ENCODE measurements at regions not wholly inside any gene's neighbourhood (a gene's known extent, or its start where the extent isn't known, plus 50 kb on each side); places are given as distances from the start of the nearest gene placed in this dataset.

DNA sequence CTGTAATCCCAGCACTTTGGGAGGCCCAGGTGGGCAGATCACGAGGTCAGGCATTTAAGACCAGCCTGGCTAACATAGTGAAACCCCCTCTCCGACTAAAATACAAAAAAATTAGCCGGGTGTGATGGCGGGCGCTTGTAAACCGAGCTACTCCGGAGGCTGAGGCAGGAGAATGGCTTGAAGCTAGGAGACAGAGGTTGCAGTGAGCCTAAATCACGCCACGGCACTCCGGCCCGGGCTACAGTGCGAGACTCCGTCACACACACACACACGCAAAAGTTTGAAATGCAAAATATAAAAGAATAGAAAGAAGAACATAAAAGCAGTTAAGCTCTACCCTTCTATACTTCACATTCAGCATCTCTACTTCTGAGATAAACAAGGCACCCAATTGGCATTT is 1165.9 kb upstream of the CNTN5 start:
- Histone ChIP-seq H3K4ac (ENCODE audit: low read depth, low read length) (no peak overlapping the region), H4K8ac (ENCODE audit: low read depth, low read length) (no peak overlapping the region), H2BK5ac (ENCODE audit: low read length) (no peak overlapping the region), H3K4me1 (ENCODE audit: control insufficient read depth, low read depth, low read length) (no peaks in the 10 kb centered on the region), H2BK120ac (ENCODE audit: low read depth, low read length) (no peak overlapping the region), H3K9ac (ENCODE audit: low read length) (no peak overlapping the region), H3K27me3 (ENCODE audit: insufficient read depth, low read length, poor library complexity) (no peaks in the 10 kb centered on the region), H3K27ac (ENCODE audit: low read depth, low read length) (no peak overlapping the region), H3K23ac (ENCODE audit: low read length) (no peak overlapping the region), H2AK5ac (ENCODE audit: low read length) (no peak overlapping the region), H3K4me2 (ENCODE audit: low read length) (no peak overlapping the region), H3K4me3 (ENCODE audit: low read length) (no peak overlapping the region), H3K18ac (ENCODE audit: low read length) (peak overlapping the region; percentile 80), H4K5ac (ENCODE audit: low read length) (no peak overlapping the region), H3K79me2 (ENCODE audit: control insufficient read depth, insufficient read depth, low read length) (no peaks in the 10 kb centered on the region), H3K79me1 (ENCODE audit: low read length) (no peaks in the 10 kb centered on the region), H2BK15ac (replicated peaks; ENCODE audit: low read depth) (no peak overlapping the region), H3K36me3 (ENCODE audit: control insufficient read depth, insufficient read depth, low read length) (no peaks in the 10 kb centered on the region), H3K56ac (ENCODE audit: low read length) (no peak overlapping the region)
- no CpG with 5 or more reads among the region's 14 CpGs for whole genome bisulfite sequencing (ENCODE audit: extremely low coverage, insufficient coverage, low lambda C conversion rate)
- DNase-seq, result no peak

DNA sequence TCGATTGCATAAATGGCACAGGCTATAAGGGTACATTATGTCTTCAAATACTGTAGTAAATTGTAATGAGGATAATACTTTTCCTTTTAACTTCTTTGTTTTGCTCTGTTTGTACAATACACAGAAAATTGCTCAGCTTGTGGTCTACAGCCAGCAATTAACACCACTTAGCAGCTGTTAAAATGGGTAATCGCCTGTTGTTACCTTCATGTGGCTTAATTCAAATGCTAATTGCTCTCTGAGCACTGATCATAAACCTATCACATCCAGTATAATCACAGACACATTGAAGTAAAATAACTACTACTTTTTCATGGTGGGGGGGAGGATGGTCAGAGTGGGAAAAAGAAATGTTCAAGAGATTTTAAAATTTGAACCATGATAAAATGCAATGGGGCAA is 1164.1 kb upstream of the CNTN5 start:
- DNase-seq, result peak; percentile 74
- no peak overlapping the region for H3K18ac ChIP-seq (ENCODE audit: low read length)
- H3K27ac ChIP-seq (ENCODE audit: low read depth, low read length), result no peak overlapping the region
- no peak overlapping the region for H2BK120ac ChIP-seq (ENCODE audit: low read depth, low read length)
- H3K56ac ChIP-seq (ENCODE audit: low read length), result no peak overlapping the region
- no peaks in the 10 kb centered on the region for H3K36me3 ChIP-seq (ENCODE audit: control insufficient read depth, insufficient read depth, low read length)
- no peak overlapping the region for H3K4me2 ChIP-seq (ENCODE audit: low read length)
- no peak overlapping the region for H4K8ac ChIP-seq (ENCODE audit: low read depth, low read length)
- H4K5ac ChIP-seq (ENCODE audit: low read length), result no peak overlapping the region
- H3K23ac ChIP-seq (ENCODE audit: low read length), result no peak overlapping the region
- H2BK15ac ChIP-seq (replicated peaks; ENCODE audit: low read depth), result no peak overlapping the region
- H3K4me1 ChIP-seq (ENCODE audit: control insufficient read depth, low read depth, low read length), result no peaks in the 10 kb centered on the region
- no peak overlapping the region for H3K4ac ChIP-seq (ENCODE audit: low read depth, low read length)
- H2BK5ac ChIP-seq (ENCODE audit: low read length), result no peak overlapping the region
- H3K79me1 ChIP-seq (ENCODE audit: low read length), result no peaks in the 10 kb centered on the region
- no peaks in the 10 kb centered on the region for H3K27me3 ChIP-seq (ENCODE audit: insufficient read depth, low read length, poor library complexity)
- H2AK5ac ChIP-seq (ENCODE audit: low read length), result no peak overlapping the region
- H3K9ac ChIP-seq (ENCODE audit: low read length), result no peak overlapping the region
- no peaks in the 10 kb centered on the region for H3K79me2 ChIP-seq (ENCODE audit: control insufficient read depth, insufficient read depth, low read length)
- no peak overlapping the region for H3K4me3 ChIP-seq (ENCODE audit: low read length)
- WGBS (ENCODE audit: extremely low coverage, insufficient coverage, low lambda C conversion rate), result no CpG with 5 or more reads among the region's 2 CpGs

DNA sequence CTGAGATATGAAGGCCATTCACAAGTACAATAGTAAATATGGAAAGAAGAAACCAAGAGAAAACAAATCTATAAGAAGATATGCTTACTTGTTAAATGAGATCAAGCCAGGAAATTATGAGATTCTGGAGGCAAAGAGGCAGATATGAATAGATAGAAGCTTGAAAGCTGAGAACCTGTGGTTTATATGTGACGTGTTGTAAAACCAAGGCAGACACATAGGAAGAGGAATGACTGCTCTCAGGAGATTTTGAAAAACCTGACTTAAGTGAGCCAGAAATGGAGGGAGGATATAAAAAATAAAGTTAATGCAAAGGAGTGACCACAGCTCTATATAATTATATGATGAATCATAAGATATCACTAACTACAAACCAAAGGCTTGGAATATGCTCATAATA is 1160.5 kb upstream of the CNTN5 start:
- Histone ChIP-seq H3K79me1 (ENCODE audit: low read length) (no peaks in the 10 kb centered on the region), H2BK5ac (ENCODE audit: low read length) (no peak overlapping the region), H3K56ac (ENCODE audit: low read length) (no peak overlapping the region), H4K5ac (ENCODE audit: low read length) (no peak overlapping the region), H3K36me3 (ENCODE audit: control insufficient read depth, insufficient read depth, low read length) (no peaks in the 10 kb centered on the region), H3K23ac (ENCODE audit: low read length) (no peak overlapping the region), H3K4ac (ENCODE audit: low read depth, low read length) (no peak overlapping the region), H2BK15ac (replicated peaks; ENCODE audit: low read depth) (no peak overlapping the region), H3K27me3 (ENCODE audit: insufficient read depth, low read length, poor library complexity) (no peaks in the 10 kb centered on the region), H2AK5ac (ENCODE audit: low read length) (no peak overlapping the region), H3K4me3 (ENCODE audit: low read length) (no peak overlapping the region), H4K8ac (ENCODE audit: low read depth, low read length) (no peak overlapping the region), H3K18ac (ENCODE audit: low read length) (no peak overlapping the region), H3K4me2 (ENCODE audit: low read length) (no peak overlapping the region), H3K79me2 (ENCODE audit: control insufficient read depth, insufficient read depth, low read length) (no peaks in the 10 kb centered on the region), H3K27ac (ENCODE audit: low read depth, low read length) (no peak overlapping the region), H3K4me1 (ENCODE audit: control insufficient read depth, low read depth, low read length) (no peaks in the 10 kb centered on the region), H3K9ac (ENCODE audit: low read length) (no peak overlapping the region), H2BK120ac (ENCODE audit: low read depth, low read length) (no peak overlapping the region)
- no CpG with 5 or more reads among the region's 1 CpG for WGBS (ENCODE audit: extremely low coverage, insufficient coverage, low lambda C conversion rate)
- no peak for DNase-seq

DNA sequence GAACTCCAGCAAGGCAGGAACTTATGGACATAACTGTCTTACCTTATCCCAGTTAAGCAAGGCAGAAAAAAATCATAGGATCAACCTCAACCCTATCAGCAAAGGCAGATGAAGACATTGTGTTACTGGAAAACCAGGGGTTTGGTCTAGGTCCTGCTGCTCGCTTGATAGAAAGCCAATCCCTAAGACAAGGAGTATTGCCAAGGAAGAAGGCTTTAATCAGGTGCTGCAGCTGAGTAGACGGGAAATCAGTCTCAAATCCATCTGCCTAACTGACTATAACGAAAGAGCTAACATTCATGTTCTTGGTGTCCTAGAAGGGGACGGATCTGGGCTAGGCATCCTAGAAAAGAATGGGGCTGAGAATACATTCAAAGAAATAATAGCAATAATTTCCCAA is 1158.7 kb upstream of the CNTN5 start:
- no peaks in the 10 kb centered on the region for H3K79me2 ChIP-seq (ENCODE audit: control insufficient read depth, insufficient read depth, low read length)
- H3K36me3 ChIP-seq (ENCODE audit: control insufficient read depth, insufficient read depth, low read length), result no peaks in the 10 kb centered on the region
- H2BK120ac ChIP-seq (ENCODE audit: low read depth, low read length), result no peak overlapping the region
- H3K79me1 ChIP-seq (ENCODE audit: low read length), result no peaks in the 10 kb centered on the region
- H3K4ac ChIP-seq (ENCODE audit: low read depth, low read length), result no peak overlapping the region
- no peak overlapping the region for H3K9ac ChIP-seq (ENCODE audit: low read length)
- H2AK5ac ChIP-seq (ENCODE audit: low read length), result no peak overlapping the region
- H2BK5ac ChIP-seq (ENCODE audit: low read length), result no peak overlapping the region
- DNase-seq, result no peak
- H3K4me2 ChIP-seq (ENCODE audit: low read length), result no peak overlapping the region
- no peak overlapping the region for H3K23ac ChIP-seq (ENCODE audit: low read length)
- H3K4me1 ChIP-seq (ENCODE audit: control insufficient read depth, low read depth, low read length), result no peaks in the 10 kb centered on the region
- H3K27me3 ChIP-seq (ENCODE audit: insufficient read depth, low read length, poor library complexity), result no peaks in the 10 kb centered on the region
- no peak overlapping the region for H4K5ac ChIP-seq (ENCODE audit: low read length)
- no peak overlapping the region for H4K8ac ChIP-seq (ENCODE audit: low read depth, low read length)
- H3K27ac ChIP-seq (ENCODE audit: low read depth, low read length), result no peak overlapping the region
- WGBS (ENCODE audit: extremely low coverage, insufficient coverage, low lambda C conversion rate), result no CpG with 5 or more reads among the region's 4 CpGs
- no peak overlapping the region for H3K4me3 ChIP-seq (ENCODE audit: low read length)
- H3K56ac ChIP-seq (ENCODE audit: low read length), result no peak overlapping the region
- H2BK15ac ChIP-seq (replicated peaks; ENCODE audit: low read depth), result no peak overlapping the region
- no peak overlapping the region for H3K18ac ChIP-seq (ENCODE audit: low read length)

DNA sequence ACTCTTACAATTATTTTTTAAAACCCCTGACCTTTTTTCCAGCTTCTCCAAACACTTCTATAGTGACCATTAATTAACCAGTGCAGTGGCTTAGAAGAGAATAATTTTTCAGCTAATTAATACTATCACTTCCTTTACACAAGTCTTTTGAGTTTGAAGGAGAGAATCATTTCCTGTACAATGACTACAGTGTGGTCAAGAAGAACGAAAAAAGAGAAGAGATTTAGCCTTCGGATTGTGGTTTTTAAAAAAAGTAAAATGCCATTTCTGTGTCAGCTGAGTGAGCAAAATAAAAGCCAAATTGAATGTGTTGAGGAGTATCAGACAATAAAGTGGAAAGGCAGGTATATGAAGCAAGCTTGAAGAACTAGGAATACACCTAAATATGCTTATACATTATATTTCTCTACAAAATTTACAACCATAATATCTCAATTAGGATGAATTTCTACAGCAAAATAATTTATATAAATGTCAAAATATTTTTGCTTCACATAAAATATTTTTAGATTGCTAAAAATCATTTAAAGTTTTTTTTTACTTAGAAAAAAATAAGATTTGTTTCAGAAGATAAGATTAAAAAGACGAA is 1155.2 kb upstream of the CNTN5 start:
- Histone ChIP-seq H3K9ac (ENCODE audit: low read length) (no peak overlapping the region), H4K5ac (ENCODE audit: low read length) (no peak overlapping the region), H3K4me1 (ENCODE audit: control insufficient read depth, low read depth, low read length) (no peaks in the 10 kb centered on the region), H3K4me2 (ENCODE audit: low read length) (no peak overlapping the region), H2AK5ac (ENCODE audit: low read length) (no peak overlapping the region), H2BK15ac (replicated peaks; ENCODE audit: low read depth) (no peak overlapping the region), H3K36me3 (ENCODE audit: control insufficient read depth, insufficient read depth, low read length) (no peaks in the 10 kb centered on the region), H3K79me2 (ENCODE audit: control insufficient read depth, insufficient read depth, low read length) (no peaks in the 10 kb centered on the region), H3K27me3 (ENCODE audit: insufficient read depth, low read length, poor library complexity) (no peaks in the 10 kb centered on the region), H3K4ac (ENCODE audit: low read depth, low read length) (no peak overlapping the region), H3K27ac (ENCODE audit: low read depth, low read length) (no peak overlapping the region), H3K4me3 (ENCODE audit: low read length) (no peak overlapping the region), H2BK5ac (ENCODE audit: low read length) (no peak overlapping the region), H3K23ac (ENCODE audit: low read length) (no peak overlapping the region), H3K79me1 (ENCODE audit: low read length) (no peaks in the 10 kb centered on the region), H3K18ac (ENCODE audit: low read length) (no peak overlapping the region), H3K56ac (ENCODE audit: low read length) (no peak overlapping the region), H2BK120ac (ENCODE audit: low read depth, low read length) (no peak overlapping the region), H4K8ac (ENCODE audit: low read depth, low read length) (no peak overlapping the region)
- no CpG with 5 or more reads among the region's 3 CpGs for WGBS (ENCODE audit: extremely low coverage, insufficient coverage, low lambda C conversion rate)
- no peak for DNase-seq

DNA sequence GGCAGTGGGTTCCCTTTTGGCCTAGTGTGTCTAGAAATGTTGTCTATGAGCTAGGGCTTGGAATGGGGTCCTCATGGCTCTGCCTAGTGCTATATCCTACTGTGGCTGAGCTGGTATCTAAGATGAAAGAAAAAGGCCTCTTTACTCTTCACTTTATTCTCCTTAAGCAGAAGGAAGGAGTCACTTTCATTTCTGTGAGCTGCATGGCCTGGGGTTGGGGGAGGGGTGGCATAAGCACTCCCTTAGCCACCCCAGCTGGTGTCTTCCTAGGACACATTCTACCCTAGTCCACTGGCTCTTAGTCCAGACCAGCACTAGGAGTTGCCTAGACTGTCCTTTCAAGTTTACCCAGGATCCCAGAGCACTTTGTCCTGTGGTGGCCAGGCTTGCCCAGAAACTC is 1148.9 kb upstream of the CNTN5 start:
- Histone ChIP-seq H2BK5ac (ENCODE audit: low read length) (no peak overlapping the region), H3K4me2 (ENCODE audit: low read length) (no peak overlapping the region), H3K36me3 (ENCODE audit: control insufficient read depth, insufficient read depth, low read length) (no peaks in the 10 kb centered on the region), H2BK120ac (ENCODE audit: low read depth, low read length) (no peak overlapping the region), H3K4me3 (ENCODE audit: low read length) (no peak overlapping the region), H3K56ac (ENCODE audit: low read length) (no peak overlapping the region), H4K5ac (ENCODE audit: low read length) (no peak overlapping the region), H2AK5ac (ENCODE audit: low read length) (no peak overlapping the region), H3K27me3 (ENCODE audit: insufficient read depth, low read length, poor library complexity) (no peaks in the 10 kb centered on the region), H3K79me2 (ENCODE audit: control insufficient read depth, insufficient read depth, low read length) (no peaks in the 10 kb centered on the region), H2BK15ac (replicated peaks; ENCODE audit: low read depth) (no peak overlapping the region), H3K4me1 (ENCODE audit: control insufficient read depth, low read depth, low read length) (no peaks in the 10 kb centered on the region), H3K4ac (ENCODE audit: low read depth, low read length) (no peak overlapping the region), H3K79me1 (ENCODE audit: low read length) (no peaks in the 10 kb centered on the region), H3K18ac (ENCODE audit: low read length) (no peak overlapping the region), H3K27ac (ENCODE audit: low read depth, low read length) (no peak overlapping the region), H4K8ac (ENCODE audit: low read depth, low read length) (no peak overlapping the region), H3K9ac (ENCODE audit: low read length) (no peak overlapping the region), H3K23ac (ENCODE audit: low read length) (no peak overlapping the region)
- DNase-seq, result no peak

Measured in mesendoderm (in vitro differentiated cells).